HG03025 (cell line): ENCODE measurements at regions not wholly inside any gene's neighbourhood (a gene's known extent, or its start where the extent isn't known, plus 50 kb on each side); places are given as distances from the start of the nearest gene placed in this dataset.
"Not testable (repeated sequence)": the region's sequence is repeated elsewhere in the genome, so short reads cannot be mapped to it uniquely, and the experiment has no call there.

ENCODE experiments used
- ATAC-seq: cut with Tn5 transposase; IDR thresholded peaks from one replicate; pipeline ENCODE4 v1.9.1; 2021; ENCODE audit warnings: mild to moderate bottlenecking, moderate library complexity; ENCODE audit not compliant: unreplicated experiment, low FRiP score

GRCh38 chr17:77332034-77332971 is 191.5 kb downstream of the SEC14L1 start:
- no peak for ATAC-seq

DNA sequence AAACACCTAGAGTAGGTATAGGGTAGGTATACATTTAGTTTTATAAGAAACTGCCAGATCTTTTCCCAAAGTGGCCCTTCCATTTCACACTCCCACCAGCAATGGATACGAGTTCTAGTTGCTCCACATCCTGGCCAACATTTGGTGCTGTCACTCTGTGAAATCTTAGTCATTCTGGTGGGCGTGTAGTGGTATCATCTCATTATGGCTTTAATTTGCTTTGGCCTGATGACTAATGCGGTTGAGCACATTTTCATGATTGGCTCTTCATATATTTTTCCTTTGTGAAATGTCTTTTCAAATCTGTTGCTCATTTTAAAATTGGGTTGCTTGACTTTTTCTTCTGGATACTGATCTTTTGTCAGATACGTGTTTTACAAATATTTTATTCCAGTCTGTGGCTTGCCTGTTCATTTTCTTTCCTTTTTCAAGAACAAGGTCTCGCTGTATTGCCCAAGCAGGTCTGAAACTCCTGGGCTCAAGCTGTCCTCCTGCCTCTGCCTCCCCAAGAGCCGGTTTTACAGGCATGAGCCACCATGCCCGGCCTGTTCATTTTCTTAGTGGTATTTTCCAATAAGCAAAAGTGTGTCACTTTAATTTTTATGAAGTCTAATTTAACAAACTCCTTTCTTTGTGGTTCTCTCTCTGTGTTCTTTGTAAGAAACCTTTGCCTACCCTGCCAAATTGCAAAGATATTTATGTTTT is 192.4 kb downstream of the SEC14L1 start:
- no peak for ATAC-seq

DNA sequence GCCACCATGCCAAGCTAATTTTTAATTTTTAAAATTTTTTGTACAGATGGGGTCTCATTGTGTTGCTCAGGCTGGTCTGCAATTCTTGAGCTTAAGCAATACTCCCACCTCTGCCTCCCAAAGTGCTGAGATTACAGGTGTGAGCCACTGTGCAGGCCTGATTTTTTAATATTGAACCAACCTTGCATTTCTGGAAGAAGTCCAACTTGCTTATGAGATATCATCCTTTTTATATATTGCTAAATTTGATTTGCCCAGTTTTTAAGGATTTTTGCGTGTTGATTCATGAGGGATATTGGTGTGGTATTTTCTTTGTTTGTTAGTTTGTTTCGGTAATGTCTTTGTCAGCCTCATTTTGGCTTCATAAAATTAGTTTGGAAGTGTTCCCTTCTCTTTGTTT is 196.4 kb downstream of the SEC14L1 start:
- no peak for ATAC-seq

GRCh38 chr17:77341069-77341541 is 200.3 kb downstream of the SEC14L1 start:
- no peak for ATAC-seq

DNA sequence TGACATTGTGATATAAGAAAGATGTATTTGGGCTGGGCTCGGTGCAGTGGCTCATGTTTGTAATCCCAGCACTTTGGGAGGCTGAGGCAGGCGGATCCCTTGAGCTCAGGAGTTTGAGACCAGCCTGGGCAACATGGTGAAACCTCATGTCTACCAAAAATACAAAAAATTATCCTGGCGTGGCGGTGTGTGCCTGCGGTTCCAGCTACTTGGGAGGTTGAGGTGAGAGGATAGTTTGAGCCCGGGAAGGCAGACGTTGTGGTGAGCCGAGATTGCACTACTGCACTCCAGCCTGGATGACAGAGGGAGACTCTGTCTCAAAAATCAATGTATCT is 201.9 kb downstream of the SEC14L1 start:
- ATAC-seq: not testable (repeated sequence)

DNA sequence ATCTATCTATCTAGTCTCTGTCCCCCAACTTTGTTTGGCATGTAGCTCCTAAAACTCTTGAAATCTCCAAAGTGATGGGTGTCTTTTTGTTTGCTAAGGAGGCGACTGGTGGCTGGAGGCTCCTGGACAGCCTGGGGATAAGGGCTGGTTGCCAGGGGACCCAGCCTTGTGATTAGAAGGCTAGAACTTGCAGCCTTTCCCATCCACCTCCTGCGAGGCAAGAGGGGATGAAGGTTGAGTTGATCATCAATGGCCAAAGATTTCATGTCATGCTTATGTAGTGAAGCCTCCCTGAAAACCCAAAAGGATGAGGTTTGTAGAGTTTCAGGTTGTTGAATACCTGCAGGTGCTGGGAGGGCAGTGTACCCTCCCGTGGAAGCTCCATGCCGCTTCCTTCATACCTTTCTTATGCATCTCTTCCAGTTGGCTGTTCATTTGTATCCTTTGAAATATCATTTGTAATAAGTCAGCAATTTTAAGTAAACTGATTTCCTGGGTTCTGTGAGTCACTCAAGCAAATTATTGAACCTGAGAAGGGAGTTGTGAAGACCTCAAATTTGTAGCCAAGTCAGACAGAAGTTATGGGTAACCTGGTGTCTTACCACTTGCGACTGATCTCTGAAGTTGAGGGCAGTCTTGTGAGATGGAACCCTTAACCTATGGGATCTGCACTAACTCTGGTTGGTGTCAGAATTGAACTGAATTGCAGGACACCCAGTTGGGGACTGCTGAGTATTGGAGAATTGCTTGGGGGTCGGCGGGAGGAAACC is 202.4 kb downstream of the SEC14L1 start:
- no peak for ATAC-seq

- no peak for ATAC-seq
Observed at GRCh38 chr17:77344038-77344437, 203.3 kb downstream of the SEC14L1 start.

GRCh38 chr17:77345260-77345910 is 204.6 kb downstream of the SEC14L1 start:
- no peak for ATAC-seq

DNA sequence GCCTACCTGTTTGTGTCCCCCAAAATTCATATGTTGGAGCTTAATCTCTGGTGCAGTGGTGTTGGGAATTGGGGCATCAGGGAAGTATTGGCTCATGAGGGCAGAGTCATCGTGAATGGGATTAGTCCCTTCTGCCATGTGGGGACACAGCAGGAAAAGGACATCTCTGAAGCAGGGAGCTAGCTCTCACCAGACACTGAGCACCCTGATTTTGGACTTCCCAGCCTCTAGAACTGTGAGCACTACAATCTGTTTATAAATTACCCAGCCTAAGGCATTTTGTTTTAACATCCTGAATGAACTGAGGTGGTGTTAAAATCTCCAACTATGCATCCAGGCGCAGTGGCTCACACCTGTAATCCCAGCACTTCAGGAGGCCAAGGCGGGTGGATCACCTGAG is 206.0 kb downstream of the SEC14L1 start:
- ATAC-seq: no peak

GRCh38 chr17:77347544-77347943 is 206.8 kb downstream of the SEC14L1 start:
- no peak for ATAC-seq

DNA sequence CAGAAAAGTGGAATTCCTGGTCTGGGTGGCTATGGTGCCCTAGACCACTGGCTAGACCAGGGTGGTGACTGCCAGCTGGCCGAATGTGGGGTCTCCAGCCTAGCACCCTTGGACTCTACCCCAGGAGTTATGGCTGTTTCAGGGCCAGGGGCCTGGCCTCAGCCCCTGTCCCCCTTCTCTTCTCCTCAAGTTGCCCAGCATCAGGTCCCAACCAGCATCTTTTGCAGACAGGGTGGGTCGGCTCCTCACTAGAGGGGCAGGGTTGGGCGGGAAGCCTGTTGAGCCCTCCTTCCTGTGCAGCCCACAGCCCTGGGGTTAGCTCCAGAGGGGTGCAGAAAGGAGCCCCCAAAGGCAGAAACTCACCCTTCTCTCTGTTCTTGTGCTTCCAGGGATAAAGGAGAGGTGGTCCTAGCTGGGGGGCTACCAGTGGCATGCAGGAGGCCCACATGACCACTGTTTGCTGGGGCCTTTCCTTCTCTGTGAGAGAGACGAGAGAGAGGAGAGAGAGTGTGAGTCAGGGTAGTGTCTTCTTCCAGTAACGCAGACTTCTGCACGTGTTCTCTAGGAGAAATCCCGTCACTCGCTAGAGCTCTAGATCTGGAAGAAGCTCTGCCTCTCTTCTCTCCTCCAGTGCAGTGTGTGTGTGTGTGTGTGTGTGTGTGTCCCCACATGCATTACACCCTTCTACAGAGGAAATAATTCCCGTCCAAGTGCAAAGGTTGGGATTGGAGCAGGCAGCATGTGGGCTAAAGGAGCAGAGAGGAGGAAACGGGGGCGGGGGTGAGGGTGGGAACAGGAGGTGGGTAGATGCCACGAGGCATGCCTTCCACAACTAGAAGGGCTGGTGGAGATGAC is 209.4 kb downstream of the SEC14L1 start:
- ATAC-seq: no peak

GRCh38 chr17:77352441-77352840 is 211.7 kb downstream of the SEC14L1 start:
- no peak for ATAC-seq

DNA sequence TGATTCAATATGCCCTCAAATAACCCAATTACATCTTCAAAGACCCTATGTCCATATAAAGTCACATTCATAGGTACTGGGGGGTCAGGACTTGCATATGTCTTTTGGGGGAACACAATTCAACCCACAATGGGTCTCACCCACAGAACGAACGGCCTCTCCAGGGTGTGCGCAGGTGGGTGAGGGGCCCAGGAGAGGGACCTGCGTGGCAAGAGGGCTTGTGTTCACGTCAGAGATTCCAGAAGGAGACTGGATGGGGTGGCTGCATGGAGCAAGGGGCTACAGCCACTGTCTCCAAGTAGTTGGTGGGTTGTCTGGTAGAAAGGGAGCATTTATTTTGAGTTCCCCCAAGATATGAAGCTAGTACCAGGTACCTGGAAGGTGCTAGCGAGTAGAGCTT is 212.2 kb downstream of the SEC14L1 start:
- ATAC-seq: no peak

DNA sequence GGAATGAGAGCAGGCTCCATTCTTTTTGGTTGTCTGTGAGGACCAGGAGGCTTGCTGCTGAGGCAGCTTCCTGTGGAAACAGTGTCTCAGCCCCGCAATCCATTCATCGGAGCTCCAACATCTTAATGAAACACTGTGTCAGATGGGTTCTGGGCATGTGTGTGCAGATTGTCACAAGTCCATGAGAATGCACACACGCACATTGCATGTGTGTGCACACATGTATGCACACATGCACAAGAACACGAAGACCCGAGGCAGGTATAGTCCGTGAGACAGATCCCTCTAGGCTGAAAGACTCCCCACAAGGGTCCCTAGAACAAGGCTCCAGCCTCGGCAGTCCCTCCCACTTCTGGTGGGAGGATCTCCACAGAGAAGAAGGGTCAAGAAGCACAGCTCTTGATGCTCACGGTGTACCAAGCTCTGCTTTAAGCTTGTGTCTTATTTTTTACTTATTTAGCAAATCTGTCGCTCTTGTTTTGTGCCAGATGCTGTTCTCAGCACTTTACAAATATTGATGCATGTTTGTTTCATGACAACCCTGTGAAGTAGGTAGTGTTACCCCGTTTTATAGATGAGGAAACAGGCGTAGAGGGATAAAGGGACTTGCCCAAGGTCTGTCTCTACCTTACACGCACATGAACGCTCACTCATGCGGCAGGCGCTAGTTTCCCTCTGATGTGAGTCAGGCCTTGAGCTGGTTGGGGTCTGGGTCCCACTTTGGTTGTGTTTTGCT is 213.1 kb downstream of the SEC14L1 start:
- no peak for ATAC-seq

DNA sequence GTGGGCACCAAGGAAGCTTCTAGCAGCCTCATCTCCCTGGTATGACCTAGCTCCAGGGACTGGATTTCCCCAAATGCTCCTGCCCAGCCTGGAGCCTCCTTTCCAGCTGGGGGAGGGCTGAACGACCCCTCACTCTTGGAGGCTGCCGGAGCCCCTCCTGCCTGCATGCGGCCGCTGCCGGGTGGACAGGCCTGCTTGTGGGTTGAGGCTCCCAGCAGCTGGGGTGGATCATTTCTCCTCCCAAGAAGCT is 213.6 kb downstream of the SEC14L1 start:
- no peak for ATAC-seq

GRCh38 chr17:77354670-77355455 is 214.1 kb downstream of the SEC14L1 start:
- no peak for ATAC-seq

GRCh38 chr17:77356109-77356689 is 215.4 kb downstream of the SEC14L1 start:
- ATAC-seq: no peak

GRCh38 chr17:77356690-77357201 is 216.0 kb downstream of the SEC14L1 start:
- no peak for ATAC-seq
